ENCODE measurements at regions not wholly inside any gene's neighbourhood (a gene's known extent, or its start where the extent isn't known, plus 50 kb on each side); places are given as distances from the start of the nearest gene placed in this dataset.
"Not testable (repeated sequence)": the region's sequence is repeated elsewhere in the genome, so short reads cannot be mapped to it uniquely, and the experiment has no call there.

DNA sequence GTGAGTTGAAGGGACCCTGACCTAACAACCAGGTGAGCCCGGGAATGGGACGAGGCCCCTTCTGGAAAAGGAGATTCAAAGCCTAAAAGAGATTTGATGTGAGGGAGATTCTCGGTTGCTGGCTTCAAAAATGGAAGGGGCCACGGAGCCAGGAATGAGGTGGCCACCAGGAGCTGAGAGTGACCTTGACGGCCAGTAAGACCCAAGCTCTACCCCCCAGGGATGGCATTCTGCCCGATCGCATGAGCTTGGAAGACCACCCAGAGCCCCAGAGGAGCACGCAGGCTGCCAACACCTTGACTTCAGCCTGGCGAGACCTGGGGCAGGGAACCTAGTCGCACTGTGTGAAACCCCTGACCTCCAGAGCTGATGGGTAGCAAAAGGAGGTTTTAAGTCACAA is 163.9 kb downstream of the BMP7 start:
- DNase-seq (ENCODE audit: low read depth, low spot score): no peak

DNA sequence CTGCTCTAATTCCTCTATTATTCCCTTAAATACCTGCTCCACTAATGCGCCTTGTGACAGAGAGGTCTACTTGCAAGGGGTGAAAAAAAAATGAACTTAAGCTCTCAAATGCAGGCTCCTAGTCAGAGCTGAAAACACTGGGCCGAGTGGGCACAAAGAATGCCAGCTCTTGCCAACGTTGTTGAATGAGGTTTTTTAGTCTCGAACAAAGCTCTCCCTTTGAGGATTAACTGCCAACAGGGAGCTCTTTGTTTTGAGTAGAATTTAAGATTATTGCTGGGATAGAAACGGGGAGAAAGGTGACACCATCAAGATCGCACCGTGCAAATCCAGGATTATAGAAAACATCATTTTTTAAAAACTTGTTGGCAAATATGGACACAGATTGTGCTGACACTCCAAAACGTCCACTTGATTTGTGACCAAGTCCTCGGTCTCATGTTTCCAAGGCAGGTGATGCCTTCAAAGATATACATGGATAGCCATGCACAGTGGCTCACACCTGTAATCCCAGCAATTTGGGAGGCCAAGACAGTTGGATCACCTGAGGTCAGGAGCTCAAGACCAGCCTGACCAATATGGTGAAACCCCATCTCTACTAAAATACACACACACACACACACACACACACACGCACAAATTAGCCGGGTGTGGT is 163.2 kb downstream of the BMP7 start:
- peak; percentile 50 for DNase-seq (ENCODE audit: low read depth, low spot score)

DNA sequence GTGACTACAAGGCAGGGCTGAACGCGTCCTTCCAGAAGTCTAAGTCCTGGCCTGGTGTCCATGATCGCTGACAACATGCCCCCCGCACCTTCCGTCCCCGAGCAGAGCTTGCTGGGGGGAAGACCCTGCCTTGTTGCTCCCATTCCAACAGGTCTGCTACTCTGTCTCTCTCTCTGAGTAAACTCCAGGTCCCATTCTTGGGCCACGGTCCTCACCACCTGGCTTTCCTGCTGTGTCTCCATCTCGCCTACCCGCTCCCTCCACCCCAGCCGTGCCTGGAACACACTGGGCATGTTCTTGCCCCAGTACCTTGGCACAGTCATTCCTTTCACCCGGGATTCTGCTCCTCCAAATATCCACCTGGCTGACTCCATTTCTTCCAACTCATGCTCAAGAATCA is 162.3 kb downstream of the BMP7 start:
- no peak for DNase-seq (ENCODE audit: low read depth, low spot score)

DNA sequence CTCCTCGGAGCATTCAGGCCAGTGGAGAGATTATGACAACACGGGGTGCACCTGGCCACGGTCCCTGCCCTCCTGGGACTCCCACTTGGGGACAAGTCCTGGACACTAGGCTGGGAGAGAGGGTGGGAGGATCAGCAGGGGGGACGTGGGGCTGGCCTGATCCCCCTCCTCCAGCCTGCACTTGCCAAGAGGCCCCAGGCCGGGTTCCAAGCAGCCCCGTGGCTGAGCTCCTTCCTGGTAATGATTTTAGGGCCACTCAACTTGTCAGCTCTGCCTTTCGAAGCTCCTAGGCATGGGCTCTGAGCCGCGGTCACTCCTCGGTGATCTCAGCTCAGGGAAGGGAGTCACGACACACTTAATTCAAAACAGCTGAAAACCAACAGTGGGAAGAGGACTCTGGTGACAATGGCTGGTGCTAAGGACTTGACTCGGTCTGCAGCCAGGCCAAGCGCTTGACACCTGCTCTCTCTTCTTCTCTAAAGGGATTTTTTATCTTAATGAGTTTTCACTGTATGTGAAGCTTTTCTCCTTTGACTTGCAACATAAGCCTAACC is 161.7 kb downstream of the BMP7 start:
- DNase-seq (ENCODE audit: low read depth, low spot score): no peak

DNA sequence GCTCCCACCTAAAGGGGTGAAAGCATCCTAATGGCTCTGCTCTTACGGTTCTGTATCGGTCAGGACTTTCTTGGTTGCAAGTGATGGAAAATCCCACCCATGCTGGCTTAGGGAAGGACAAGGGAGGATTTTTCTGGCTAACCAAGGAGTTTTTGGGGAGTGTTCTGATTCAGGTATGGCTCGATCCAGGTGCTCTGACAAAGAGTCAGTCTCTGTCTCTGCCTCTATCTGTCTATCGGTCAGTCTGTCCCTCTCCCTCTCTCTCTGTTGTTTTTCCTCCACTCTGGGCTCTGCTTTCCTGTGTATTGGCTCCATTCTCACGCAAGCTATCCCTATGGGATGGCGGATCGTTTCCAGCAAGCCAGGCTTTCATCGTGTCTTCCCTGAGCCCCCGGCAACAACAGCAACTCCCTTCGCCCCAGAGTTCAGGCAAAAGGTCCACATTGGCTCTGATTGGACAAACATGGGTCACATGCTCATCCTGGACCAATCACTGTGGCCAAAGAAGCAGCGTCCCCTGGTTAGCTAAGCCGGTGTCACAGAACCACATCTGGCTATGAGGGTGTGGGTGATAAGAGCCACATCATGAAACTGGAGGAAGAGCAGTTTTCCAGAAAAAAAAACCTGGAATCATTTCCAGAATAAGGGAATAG is 160.3 kb downstream of the BMP7 start:
- no peak for DNase-seq (ENCODE audit: low read depth, low spot score)

DNA sequence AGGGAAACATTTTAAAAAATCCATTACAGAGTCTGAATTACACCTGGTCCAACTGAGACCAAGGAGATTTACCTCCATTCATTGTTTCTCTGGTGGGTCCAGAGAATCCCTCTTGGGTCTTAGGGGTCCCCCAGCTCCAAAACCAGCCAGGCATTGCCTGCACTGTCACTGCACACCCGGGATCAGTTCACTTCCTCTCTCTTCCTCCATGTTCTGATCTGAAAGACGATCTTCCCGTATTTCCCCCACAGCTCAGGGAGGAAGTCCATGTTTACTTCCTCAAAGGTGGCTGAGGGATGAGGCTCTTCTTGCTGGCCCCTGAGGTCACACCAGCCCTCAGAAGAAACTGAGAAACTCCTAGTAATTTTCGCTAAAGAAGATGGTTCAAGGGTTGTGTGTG is 159.7 kb downstream of the BMP7 start:
- DNase-seq (ENCODE audit: low read depth, low spot score): no peak

DNA sequence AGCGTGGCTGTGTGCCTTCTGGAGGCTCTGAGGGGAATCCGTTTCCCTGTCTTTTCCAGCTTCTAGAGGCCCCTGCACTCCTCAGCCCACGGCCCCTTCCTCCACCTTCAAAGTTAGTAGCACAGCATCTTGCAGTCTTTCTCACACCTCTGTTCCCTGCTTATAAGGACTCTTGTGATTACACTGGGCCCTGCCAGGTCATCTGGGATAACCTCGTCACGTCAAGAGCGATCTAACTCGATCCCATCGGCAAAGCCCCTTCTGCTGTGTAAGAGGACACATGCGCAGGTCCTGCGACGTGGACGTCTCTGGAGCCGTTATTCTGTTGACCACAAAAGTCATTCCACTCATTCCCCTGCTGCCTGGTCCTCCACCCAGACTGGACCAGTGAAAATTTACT is 159.2 kb downstream of the BMP7 start:
- DNase-seq (ENCODE audit: low read depth, low spot score): no peak

DNA sequence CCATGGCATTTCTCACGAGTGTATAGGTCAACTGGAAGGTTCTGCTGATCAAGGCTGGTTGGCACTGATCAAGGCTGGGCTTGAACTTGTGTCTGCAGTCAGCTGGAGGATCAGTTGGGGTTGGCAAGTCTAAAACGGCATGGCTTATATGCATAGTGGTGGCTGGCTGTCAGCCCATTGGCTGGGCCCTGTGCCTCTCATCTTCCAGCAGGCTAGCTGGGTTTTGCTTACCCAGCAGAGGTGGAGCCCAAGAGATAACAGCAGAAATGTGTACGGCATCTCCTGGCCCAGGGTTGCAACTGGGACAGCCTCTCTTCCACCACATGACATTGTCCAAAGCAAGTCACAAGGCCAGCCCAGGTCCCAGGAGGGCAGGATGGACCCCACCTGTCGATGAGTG is 158.2 kb downstream of the BMP7 start:
- no peak for DNase-seq (ENCODE audit: low read depth, low spot score)

DNA sequence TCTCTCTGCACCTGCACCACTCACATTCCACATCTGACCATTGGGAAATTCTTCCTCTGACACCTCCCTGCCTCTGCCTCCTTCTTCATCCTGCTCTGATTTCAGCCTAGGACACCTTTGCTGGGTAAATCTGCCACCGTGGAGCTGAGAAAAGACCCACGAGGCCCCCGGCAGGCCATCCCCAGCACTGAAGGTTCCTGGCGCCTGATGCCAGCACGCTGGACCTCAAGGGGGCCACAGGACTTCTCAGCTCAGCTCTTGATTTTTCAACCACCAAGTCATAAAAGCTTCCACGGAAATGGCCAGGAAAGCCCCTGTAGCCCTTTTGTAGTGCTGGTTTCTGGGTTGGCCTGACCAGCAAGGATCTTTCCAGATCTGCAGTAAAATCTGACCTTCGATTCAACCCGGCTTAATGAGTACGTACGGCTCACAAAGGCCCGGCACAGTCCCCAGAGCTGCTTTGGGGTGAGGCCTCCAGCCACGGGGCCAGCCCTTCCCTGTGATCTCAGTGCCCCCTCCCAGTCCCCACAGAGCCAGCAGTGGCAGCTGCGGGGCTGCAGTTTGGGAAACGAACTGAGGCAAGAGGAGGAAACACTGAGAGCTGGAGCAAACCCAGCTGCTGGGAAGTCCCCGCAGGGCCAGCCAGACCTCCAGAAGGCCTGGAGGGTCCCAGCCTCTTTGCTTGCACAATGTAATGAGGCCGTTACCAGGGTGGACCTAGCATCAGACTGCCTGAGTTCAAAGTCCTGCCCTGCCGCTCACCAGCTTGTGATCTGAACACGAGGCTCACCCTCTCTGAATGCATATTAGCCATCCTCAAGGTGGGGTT is 157.5 kb downstream of the BMP7 start:
- DNase-seq (ENCODE audit: low read depth, low spot score): no peak

DNA sequence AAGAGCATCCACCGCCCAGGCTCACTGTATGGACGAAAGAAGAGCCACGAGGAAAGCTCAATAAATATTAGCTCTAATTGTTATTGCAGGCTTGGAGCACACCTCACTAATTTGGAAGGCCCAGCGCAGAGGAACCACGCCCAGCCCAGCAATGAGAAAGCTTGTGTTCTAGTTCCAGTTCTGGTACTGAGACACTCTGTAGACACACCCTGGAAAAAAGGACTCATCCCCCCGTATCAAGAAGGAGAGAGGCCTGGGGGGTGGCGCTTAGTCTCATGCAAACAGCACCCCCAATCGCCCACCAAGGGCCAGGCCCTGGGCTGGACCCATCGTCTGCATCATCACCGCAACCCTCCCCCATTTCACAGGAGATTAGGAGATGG is 156.9 kb downstream of the BMP7 start:
- no peak for DNase-seq (ENCODE audit: low read depth, low spot score)

DNA sequence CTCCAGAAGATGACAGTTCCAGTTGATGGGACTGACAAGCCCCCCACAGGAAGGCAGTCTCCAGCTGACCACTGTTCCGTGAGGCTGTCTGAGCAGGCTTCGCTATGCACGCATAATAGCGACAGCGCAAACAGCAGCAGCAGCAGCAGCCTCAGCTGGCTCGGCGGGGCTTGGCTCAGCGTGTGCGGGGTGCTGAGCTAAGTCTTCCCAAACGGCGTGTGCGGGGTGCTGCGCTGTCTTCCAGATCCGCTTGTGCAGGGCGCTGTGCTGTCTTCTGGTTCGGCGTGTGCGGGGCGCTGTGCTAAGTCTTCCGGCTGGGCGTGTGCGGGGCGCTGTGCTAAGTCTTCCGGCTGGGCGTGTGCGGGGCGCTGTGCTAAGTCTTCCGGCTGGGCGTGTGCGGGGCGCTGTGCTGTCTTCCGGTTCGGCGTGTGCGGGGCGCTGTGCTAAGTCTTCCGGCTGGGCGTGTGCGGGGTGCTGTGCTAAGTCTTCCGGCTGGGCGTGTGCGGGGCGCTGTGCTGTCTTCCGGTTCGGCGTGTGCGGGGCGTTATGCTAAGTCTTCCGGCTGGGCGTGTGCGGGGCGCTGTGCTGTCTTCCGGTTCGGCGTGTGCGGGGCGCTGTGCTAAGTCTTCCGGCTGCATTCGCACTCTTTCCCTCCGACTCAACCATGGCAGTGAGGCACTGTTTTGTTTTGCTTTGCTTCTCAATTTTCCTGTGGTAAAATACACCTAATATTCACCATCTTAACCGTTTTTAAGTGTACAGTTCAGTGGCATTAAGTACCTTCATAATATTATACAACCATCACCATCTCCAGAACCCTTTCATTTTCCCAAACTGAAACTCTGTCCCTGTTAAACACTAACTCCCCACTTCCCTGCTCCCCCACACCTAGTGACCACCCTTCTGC is 156.1 kb downstream of the BMP7 start:
- DNase-seq (ENCODE audit: low read depth, low spot score): not testable (repeated sequence)

DNA sequence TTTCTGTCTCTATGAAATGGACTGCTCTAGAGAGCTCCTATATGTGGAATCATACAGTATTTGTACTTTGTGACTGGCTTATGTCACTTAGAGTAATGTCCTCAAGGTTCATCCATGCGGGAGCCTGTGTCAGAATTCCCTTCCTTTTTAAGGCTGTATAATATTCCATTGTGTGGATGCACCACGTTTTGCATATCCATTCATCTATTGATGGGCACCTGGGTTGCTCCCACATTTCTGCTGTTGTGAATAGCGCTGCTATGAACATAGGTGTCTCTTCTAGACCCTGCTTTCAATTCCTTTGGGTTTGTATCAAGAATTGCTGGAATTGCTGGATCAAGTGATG is 155.4 kb downstream of the BMP7 start:
- DNase-seq (ENCODE audit: low read depth, low spot score): no peak

DNA sequence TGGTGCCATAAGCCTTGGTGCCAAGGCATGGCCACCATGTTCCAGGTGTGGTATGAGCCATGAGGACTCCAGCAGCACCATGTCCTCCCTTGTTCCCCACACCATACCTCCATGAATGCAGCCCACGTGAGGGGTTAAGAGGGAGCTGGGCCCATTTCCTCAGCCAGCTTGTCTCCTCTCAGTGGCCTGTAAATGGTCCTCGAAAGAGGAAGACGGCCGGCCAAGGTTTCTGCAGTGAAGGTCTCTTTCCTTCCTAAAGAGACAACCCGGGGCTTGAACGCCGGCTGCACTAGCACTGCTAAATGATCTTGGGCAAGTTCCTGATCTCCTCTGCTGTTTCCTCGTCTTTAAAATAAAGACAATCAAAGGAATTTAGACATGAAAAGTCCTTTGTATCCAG is 154.0 kb downstream of the BMP7 start:
- DNase-seq (ENCODE audit: low read depth, low spot score): no peak

DNA sequence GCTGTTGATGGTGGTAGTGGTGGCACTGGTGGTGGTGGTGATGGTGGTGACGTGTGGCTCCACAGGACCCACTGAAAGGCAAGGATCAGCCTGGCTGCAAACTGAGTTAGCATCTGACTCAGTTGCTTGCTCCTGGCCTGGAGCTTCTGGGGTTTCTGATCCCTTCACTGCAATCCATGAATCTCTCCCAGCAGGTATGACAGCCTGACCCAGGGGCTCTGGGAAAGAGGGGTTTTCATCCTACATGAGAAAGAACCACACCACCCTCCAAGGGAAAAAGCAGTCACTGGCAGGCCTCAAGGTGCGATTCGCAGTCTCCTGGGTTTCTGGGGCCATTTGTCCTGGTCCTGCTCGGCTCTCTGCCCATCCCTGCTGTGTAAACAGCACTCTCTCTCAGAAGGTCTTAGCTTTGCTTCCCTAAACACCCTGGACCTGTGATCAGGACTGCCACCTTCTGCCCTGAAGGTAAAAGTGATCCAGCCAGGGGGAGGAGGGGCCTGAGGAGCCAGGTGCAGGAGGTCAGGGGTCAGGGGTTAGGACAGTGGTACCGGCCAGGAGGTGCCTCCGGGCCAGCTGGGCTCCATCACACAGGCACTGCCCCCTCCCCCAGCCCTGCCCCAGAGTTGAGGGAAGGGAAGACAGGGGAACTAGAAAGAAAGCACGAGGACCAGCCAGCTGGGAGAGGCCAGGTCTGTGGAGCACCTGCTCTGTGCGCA is 152.0 kb downstream of the BMP7 start:
- no peak for DNase-seq (ENCODE audit: low read depth, low spot score)

DNA sequence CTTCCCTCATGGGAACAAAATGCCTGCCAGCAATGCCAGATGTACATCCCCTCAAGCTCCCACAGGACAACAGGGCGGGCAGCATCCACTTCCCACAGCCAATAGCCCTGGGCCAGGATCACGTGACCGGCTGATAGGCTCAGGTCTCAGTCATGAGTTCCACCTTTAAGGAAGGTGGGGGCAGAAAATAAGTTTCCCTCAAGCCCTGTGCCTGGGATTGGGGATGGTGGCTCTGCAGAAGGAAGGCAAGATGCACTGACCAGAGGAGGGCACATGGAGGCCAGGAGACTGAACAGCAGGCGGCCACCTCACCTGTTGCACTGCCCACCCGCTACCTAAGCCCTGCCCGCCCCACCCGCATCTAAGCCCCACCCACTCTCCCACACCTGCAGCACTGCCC is 149.1 kb downstream of the BMP7 start:
- no peak for DNase-seq (ENCODE audit: low read depth, low spot score)

DNA sequence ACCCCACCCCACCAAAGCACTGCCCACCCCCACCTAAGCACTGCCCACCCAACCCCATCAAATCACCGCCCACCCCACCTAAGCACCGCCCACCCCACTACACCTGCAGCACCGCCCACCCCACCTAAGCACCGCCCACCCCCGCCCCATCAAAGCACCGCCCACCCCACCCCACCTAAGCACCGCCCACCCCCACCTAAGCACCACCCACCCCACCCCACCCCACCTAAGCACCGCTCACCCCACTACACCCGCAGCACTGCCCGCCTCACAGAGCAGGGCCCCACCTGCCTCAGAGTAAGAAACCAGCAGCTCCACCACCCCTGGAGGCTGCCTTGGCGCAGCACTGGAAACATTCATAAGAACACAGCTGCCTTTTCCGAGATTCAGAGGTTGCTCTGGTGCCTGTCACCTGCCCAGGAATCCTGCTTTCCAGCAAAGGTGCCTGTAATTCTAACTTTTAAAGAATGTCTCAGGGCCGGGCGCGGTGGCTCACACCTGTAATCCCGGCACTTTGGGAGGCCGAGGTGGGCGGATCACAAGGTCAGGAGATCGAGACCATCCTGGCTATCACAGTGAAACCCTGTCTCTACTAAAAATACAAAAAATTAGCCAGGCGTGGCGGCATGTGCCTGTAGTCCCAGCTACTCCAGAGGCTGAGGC is 148.2 kb downstream of the BMP7 start:
- no peak for DNase-seq (ENCODE audit: low read depth, low spot score)

Measured in astrocyte of the hippocampus (primary cell).